Activated naive CD4-positive, alpha-beta T cell (primary cell): ENCODE measurements at regions not wholly inside any gene's neighbourhood (a gene's known extent, or its start where the extent isn't known, plus 50 kb on each side); places are given as distances from the start of the nearest gene placed in this dataset.
"Not testable (repeated sequence)": the region's sequence is repeated elsewhere in the genome, so short reads cannot be mapped to it uniquely, and the experiment has no call there.

Experiments used
- DNase-seq, 4 experiments: peaks; one replicate each; lab custom pipeline; 2025; lab: John Stamatoyannopoulos, UW

DNA sequence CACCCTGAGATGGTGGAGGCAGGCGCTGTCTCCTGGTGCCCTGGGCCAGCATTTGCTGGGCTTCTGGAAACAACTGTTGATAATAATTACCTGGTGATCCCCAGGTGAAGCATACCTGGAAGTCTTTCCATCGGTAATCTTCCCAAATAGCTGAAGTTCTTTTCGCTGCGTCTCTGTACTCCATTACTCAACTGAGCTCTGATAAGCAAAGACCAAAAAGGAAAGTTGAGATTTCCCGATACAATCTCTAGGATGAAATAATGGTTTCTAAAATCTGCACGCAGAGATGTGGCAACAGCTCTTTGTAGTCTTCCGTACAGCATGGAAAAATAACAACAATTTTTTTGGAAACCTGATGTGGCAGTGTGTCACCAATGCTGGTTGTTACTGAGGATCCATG is 226.5 kb downstream of the GATA3 start:
- no peak for DNase-seq

GRCh38 chr10:8282340-8282739 is 227.9 kb downstream of the GATA3 start:
- DNase-seq = no peak

DNA sequence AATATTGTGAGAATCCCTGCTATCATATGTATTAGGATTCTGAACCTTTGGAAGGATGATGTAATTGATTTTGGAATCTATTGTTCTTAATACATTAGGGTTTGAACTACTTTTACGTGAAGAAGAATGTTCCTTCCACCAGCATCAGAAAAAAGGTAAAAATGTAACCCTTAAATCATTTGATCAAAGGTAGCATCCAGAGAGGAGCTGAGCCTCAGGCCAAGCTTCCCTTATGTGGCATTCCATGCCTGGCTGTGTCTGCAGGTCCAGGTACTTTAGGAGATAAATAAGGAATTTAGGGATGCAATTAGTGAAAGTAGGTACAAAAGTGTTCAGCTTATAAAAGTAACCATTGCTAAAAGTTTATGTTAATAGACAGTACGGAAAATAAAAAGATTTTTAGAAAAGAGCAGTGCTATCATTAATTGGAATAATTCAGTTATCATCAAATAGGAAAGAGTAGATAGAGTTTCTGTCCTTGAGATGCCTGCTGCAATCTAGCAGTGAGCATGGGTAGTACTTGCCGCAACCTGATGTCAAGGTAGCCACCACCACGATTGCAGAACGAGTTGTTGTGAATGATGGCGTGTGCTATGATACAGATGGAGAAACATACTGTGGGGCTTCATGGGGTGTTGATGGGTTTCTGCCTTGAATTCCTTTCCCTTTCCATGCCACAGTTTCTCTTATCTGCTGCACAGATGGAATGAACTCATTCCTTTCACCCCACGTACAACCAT is 228.8 kb downstream of the GATA3 start:
- no peak for DNase-seq

GRCh38 chr10:8283986-8284385 is 229.5 kb downstream of the GATA3 start:
- DNase-seq = no peak

GRCh38 chr10:8285970-8286369 is 231.5 kb downstream of the GATA3 start:
- not testable (repeated sequence) for DNase-seq

GRCh38 chr10:8288600-8288999 is 234.1 kb downstream of the GATA3 start:
- no peak for DNase-seq

- no peak for DNase-seq
These were observed 234.9 kb downstream of the GATA3 start for GRCh38 chr10:8289186-8289924.

- DNase-seq = no peak
These were observed 240.3 kb downstream of the GATA3 start for GRCh38 chr10:8294779-8295178.

DNA sequence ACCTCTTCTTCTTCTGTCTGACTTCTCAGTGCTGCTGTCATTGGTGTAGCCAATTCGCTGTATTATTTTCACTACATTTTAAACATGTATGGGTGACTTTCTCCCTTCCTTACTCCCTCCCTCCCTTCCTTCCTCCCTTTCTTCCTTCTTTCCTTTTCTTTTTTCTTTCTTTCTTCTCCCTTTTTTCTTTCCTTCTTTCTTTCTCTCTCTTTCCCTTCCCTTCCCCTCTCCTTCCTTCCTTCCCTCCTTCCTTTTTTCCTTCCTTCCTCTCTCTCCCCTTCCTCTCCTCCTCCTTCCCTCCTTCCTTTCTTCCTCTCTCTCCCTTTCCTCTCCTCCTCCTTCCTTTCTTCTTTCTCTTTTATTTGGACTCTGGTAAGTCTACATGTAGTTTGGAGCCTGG is 240.8 kb downstream of the GATA3 start:
- DNase-seq = no peak

DNA sequence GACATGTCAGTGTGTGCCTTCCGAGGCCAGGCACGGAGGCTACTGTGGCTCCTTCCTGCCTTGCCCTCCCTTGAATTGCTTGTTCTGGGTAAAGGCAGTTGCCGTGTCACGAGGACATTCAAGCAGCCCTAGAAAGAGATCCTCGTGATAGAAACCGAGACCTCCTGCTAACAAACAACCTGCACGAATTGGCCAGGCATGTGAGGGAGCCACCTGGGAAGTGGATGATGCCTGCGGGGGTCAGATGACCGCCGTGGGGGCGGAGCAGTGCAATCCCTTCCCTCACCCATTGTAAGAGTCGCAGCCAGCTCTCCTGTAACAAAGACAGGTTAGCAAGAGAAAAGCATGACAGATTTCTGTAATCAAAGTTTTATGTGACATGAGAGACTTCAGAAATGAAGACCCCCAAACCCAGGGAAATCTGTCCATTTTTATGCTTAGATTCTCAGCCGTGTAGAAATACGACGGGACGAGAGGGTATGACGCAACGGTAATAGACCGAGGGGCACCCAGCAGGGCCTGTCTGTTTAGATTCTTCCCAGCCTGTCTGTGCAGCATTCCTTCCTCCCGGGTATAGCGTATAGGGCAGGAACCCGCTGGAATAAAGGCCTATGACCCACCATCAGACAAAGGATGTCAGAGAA is 241.7 kb downstream of the GATA3 start:
- DNase-seq = no peak

DNA sequence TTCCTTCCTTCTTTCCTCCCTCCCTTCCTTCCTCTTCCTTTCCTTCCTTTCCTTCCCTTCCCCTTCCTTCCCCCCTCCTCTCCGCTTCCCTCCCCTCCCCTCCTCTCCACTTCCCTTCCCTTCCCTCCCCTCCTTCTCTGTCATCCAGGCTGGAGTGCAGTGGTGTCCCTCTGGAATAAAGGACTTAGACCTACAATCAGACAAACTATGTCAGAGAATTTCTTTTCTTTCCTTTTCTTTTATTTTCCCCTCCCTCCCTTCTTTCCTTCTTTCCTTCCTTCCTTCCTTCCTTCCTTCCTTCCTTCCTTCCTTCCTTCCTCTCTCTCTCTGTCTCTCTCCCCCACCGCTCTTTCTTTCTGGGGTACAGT is 242.2 kb downstream of the GATA3 start:
- DNase-seq = no peak

DNA sequence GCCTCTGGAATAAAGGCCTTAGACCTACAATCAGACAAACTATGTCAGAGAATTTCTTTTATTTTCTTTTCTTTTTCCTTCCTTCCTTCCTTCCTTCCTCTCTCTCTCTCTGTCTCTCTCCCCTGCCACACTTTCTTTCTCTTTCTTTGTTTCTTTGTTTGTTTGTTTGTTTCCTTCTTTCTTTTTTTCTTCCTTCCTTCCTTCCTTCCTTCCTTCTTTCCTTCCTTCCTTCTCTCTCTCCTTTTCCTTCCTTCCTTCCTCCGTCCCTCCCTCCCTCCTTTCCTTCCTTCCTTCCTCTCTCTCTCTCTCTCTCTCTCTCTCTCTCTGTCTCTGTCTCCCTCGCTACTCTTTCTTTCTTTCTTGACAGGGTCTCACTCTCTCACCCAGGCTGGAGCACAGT is 242.6 kb downstream of the GATA3 start:
- DNase-seq = no peak

GRCh38 chr10:8297959-8298358 is 243.5 kb downstream of the GATA3 start:
- DNase-seq = no peak

DNA sequence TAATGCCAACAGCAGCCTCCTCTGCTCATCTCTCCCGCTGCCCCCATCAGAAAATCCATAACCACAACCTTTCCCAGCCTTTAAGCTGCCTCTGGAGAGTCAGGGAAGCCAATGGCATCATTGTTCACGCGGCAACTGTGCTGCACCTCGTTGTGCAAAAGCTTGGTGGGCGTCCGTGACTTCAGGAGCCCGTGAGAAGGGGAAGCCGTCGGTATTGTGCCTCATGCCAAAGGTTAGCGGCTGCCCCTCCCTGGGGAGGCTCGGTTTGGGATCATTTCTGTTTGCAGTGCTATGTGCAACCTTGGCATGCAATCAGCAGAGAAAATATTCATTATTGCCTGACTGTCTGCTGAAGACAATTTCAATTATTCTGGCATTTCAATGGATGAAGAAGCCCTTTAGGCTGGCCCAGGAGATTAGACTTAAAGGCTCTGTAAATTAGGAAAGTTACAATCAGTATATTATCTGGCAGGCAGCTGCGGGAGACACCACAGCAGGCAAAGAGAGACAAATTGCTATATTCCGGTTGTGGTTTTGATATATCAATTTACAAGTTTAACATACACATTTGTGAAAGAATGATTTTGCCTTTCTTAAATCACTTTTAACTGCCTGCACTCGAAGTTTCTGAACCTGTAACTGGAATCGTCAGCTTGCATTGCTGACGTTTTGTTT is 244.5 kb downstream of the GATA3 start:
- DNase-seq = no peak

DNA sequence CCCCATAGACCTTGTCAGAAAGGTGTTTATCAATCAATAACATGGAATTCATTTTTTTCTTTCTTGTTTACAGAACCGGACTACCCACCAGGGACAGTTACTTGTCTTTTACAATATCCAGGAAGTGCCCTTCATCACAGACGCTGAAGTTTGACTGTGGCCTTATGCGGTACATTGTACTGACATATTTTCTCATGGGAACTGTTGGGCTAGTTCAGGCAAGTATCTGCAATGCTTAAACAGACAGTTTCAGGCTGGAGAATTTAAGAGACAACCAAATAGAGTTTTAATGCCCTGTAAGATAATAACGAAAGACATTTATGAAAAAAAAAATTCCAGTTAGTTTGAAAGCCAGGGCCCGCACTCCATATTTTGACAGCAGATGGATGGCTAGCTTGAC is 246.4 kb downstream of the GATA3 start:
- DNase-seq = no peak

DNA sequence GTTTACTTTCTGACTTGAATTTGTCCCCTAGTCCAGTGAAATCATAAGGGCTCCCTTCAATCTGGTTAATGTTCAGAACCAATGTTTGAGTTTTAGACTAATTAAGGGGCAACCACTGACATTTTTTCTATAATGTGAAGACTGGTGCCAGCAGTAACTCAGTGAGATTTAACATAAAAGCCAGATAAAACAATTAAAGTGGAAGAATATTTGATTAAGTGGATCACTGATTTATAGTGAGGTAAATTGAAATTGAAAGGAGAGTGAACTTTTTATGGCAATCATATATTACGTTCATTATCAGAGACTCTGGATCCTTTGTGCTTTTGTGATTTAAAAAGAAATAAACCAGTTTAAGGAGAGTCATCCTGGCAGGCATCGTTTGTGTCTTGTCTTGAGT is 246.8 kb downstream of the GATA3 start:
- DNase-seq = no peak

DNA sequence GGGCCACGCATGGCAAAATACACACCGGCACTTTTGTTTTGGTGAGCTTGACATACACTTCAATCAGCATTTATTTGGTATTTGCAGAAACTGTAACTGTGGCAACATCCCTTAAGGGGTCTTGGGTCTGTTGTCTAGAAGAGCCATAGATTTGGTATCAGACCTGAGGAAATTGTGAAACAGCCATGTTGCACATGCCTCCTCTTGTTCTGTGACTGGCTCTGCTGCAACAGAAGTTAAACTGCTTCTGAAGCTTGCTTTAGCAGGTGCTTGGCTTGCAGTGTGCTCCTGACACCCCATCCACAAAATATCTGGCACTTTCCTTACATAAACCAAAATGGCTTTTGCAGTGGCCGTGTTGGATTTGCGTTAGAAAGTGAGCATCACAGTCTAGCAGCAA is 247.3 kb downstream of the GATA3 start:
- DNase-seq = no peak

DNA sequence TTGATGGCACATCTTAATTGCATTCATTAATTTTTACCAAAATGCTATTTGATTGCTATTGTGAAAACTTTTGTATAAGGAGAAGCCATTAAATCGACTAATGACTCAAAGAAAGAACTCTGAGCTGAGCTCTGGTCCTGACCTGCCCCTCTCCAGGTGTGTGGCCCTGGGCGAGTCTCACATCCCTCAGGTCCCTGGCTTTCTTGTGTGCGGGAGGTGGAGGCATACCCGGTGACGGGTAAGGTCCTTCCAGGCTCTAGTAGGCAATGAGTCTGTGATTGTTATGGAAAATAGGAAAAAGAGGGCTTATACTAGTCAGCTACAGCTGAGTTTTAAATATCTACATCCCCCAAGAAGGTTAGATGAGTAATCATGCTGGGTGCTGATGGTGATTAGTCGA is 248.1 kb downstream of the GATA3 start:
- no peak for DNase-seq

DNA sequence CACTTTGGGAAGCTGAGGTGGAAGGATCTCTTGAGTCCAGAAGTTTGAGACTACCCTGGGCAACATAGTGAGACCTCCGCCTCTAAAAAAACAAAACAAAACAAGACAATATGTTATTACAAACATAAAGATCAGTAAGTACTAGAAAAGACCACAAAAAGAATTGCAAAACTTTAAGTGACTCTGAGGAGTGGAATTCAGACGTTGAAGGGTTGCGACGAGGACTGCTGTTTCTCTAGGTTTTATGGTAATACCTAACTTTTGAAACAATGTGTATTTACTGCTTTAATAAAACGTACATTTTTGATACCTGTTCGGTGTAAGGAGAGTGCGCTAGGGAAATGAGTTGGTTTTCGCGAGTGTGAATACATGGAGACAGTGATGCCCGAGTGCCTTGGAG is 250.4 kb downstream of the GATA3 start:
- no peak for DNase-seq

DNA sequence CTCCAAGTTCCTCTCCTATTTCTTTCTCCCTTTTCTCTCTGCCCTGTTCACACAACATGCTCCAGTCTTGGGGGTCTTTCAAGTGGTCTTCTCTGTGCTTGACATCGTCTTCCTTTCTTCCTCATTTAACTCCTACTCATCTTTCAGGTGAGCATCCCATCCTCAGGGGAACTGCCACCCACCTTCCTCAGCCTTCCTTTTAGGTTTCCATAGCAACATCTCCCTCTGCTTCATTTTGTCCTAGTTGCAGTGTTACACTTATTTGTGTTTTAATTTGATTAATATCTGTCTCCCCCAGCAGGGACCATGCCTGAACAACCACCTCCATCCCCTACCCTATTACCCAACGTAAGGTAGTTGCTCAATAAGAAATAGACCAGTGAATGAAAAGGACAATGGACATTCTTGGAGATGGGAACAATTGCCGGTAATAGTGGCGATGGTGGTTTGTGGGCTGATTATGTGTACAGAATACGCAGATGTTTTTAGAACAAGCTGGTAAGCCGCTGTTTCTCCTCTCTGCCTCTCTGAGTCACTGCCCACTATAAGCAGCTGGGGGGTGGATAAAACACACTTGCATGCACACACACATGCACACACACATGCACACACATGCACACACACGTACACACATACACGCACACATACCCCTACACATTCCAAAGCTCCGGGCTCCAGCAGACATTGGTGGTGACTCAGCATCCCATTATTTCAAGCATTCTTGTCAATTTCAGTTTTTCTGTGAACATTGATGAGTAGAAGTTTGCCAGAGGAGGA is 251.6 kb downstream of the GATA3 start:
- no peak for DNase-seq

DNA sequence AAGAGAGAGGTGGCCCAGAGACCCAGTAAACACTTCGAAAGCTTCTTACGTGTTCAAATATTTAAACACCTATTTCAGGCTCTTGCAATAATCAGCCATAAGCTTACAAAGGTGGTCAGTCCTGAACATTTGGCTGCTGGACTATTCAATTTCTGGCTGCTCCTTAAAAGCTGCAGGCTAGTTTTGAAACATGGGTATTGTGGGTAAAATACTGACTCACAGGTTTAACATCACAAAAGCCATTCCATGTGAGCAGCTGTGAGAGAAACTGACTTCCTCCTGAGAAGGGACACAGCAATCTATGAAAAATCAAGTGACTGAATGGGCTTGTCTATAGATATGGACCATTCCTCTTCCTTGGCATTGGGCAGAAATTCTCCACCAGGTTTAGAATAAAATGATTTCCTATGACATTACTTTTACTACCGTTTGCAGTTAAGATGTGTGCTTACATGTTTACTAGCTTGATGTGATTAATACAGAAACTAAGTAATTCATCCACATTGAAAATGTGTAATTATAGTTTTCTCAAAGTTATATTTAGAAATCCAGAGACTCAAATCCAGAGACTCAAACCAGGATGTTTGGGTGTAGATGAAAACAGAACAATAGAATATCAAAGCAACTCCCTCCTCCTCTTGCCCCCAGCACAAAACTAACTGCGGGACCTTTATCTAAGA is 252.3 kb downstream of the GATA3 start:
- DNase-seq = no peak
